22Rv1 (cell line): ENCODE measurements at regions not wholly inside any gene's neighbourhood (a gene's known extent, or its start where the extent isn't known, plus 50 kb on each side); places are given as distances from the start of the nearest gene placed in this dataset.

Experiments
- H3K27ac ChIP-seq: fragments of 450-650 bp; 2 replicates; pipeline ENCODE4 v1.5.1; 2017
- CTCF ChIP-seq: fragments of 450-650 bp; IDR thresholded peaks from 2 replicates; pipeline ENCODE4 v1.5.1; 2017; ENCODE audit warnings: mild to moderate bottlenecking
- ZFX ChIP-seq: fragments of 450-650 bp; IDR thresholded peaks from 2 replicates; pipeline ENCODE4 v1.6.1; 2017; ENCODE audit warnings: antibody characterized with exemption, borderline replicate concordance

- TF ChIP-seq CTCF (no peak), ZFX (no peak)
- no peak overlapping the region for H3K27ac ChIP-seq
Measured at GRCh38 chr4:25592736-25593135, 62.9 kb upstream of the SLC34A2 start.
